ENCODE measurements at regions not wholly inside any gene's neighbourhood (a gene's known extent, or its start where the extent isn't known, plus 50 kb on each side); places are given as distances from the start of the nearest gene placed in this dataset.

- TF ChIP-seq ZFP30 (CRISPR knock-in tag; IDR thresholded peaks at IDR 0.05): no peak
- TF ChIP-seq ISL1 (CRISPR knock-in tag; IDR thresholded peaks at IDR 0.05): no peak
- no peak for TF ChIP-seq ARNTL (CRISPR knock-in tag; IDR thresholded peaks at IDR 0.05; ENCODE audit: borderline replicate concordance, low read depth)
- TF ChIP-seq PATZ1 (CRISPR knock-in tag; IDR thresholded peaks at IDR 0.05; ENCODE audit: borderline replicate concordance): no peak
- TF ChIP-seq ZNF70 (CRISPR knock-in tag; IDR thresholded peaks at IDR 0.05): no peak
- no peak for TF ChIP-seq ZNF8 (CRISPR knock-in tag; IDR thresholded peaks at IDR 0.05)
- no peak for TF ChIP-seq ZC3H10 (CRISPR knock-in tag; IDR thresholded peaks at IDR 0.05)
- TF ChIP-seq TCF4 (CRISPR knock-in tag; IDR thresholded peaks at IDR 0.05; ENCODE audit: borderline replicate concordance): no peak
Measured at GRCh38 chr2:173488861-173489260, 134.2 kb downstream of the CDCA7 start.

Measured in SK-N-SH treated with all-trans-retinoic acid at 6 μM for 48 hours (cell line).